ENCODE measurements at regions not wholly inside any gene's neighbourhood (a gene's known extent, or its start where the extent isn't known, plus 50 kb on each side); places are given as distances from the start of the nearest gene placed in this dataset.

DNA sequence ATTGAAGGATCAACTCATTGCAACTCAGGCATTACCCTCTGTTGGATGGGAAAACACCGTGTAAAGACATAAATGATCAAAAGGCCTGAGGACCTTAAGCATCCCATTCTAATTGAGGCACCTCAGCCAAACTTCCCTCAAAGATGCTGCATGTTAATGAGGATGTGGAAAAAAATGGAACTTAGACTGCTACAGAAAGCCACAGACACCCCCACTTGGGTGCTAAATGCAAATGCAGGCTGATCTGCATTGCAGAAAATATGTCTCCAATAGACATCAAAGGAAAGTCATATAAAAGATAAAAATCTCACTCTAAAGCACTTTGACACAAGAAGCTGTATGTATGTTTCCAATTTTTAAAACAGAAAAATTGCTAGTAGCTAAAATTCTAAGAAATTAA, 504.7 kb downstream of the KCNJ3 start:
- TF ChIP-seq POLR2A (IDR thresholded peaks at IDR 0.05): no peak
- no peak for TF ChIP-seq CTCF (IDR thresholded peaks at IDR 0.05)
